WTC11 (cell line): ENCODE measurements at regions not wholly inside any gene's neighbourhood (a gene's known extent, or its start where the extent isn't known, plus 50 kb on each side); places are given as distances from the start of the nearest gene placed in this dataset.
"Not testable (repeated sequence)": the region's sequence is repeated elsewhere in the genome, so short reads cannot be mapped to it uniquely, and the experiment has no call there.

ENCODE experiments used
- ATAC-seq: fragments of 200-7000 bp; cut with Tn5 transposase; 2 replicates; pipeline ENCODE4 v1.10.0; 2021; ENCODE audit warnings: mild to moderate bottlenecking, moderate library complexity
- CTCF ChIA-PET: fragments of 300-600 bp; sonication (Branson Sonifier 250); formaldehyde crosslinking; loops from one replicate; lab custom pipeline; 2021; ENCODE audit warnings: antibody characterized with exemption; lab: Charles Lee
- POLR2A ChIA-PET: fragments of 350-600 bp; sonication (Branson Sonifier 250); formaldehyde crosslinking; loops from one replicate; lab custom pipeline; 2021; ENCODE audit warnings: antibody characterized with exemption; lab: Charles Lee
- DNase-seq: peaks from one replicate; pipeline ENCODE4 v3.0.0; 2021; ENCODE audit warnings: low spot score
- H3K27ac Mint-ChIP-seq: 2 replicates; pipeline ENCODE4 v1.8.0; 2021; ENCODE audit warnings: mixed read lengths
- H3K27me3 Mint-ChIP-seq: 2 replicates; pipeline ENCODE4 v1.8.0; 2021; ENCODE audit warnings: low read depth, mild to moderate bottlenecking, moderate library complexity, mixed read lengths
- H3K36me3 Mint-ChIP-seq: 2 replicates; pipeline ENCODE4 v1.8.0; 2021; ENCODE audit warnings: mixed read lengths
- H3K4me1 Mint-ChIP-seq: 2 replicates; pipeline ENCODE4 v1.8.0; 2022; ENCODE audit warnings: mixed read lengths
- H3K4me3 Mint-ChIP-seq: 2 replicates; pipeline ENCODE4 v1.8.0; 2021; ENCODE audit warnings: mild to moderate bottlenecking, moderate library complexity, mixed read lengths
- H3K9me3 Mint-ChIP-seq: 2 replicates; pipeline ENCODE4 v1.8.0; 2021; ENCODE audit warnings: mixed read lengths
- AR ChIP-seq: fragments of 250-450 bp; sonication (Bioruptor Pico); IDR thresholded peaks from 2 replicates; pipeline ENCODE4 v1.9.0; 2021; ENCODE audit warnings: mild to moderate bottlenecking
- CBFB ChIP-seq: sonication (generic); formaldehyde crosslinking; IDR thresholded peaks from 2 replicates; pipeline ENCODE4 v1.8.1; 2022; ENCODE audit warnings: mild to moderate bottlenecking, low read depth, missing genetic modification reagents
- E2F1 ChIP-seq: sonication (generic); formaldehyde crosslinking; IDR thresholded peaks from 2 replicates; pipeline ENCODE4 v1.8.0; 2022; ENCODE audit warnings: mild to moderate bottlenecking, missing genetic modification reagents
- E2F4 ChIP-seq: sonication (generic); formaldehyde crosslinking; IDR thresholded peaks from 2 replicates; pipeline ENCODE4 v1.8.1; 2022; ENCODE audit warnings: low read depth, mild to moderate bottlenecking, moderate library complexity, missing genetic modification reagents, borderline replicate concordance
- EMX1 ChIP-seq: fragments of 250-450 bp; sonication (Bioruptor Pico); IDR thresholded peaks from 2 replicates; pipeline ENCODE4 v1.8.0; 2021; ENCODE audit warnings: mild to moderate bottlenecking
- JUN ChIP-seq: sonication (generic); formaldehyde crosslinking; IDR thresholded peaks from 2 replicates; pipeline ENCODE4 v1.8.0; 2023; ENCODE audit warnings: mild to moderate bottlenecking, missing genetic modification reagents
- KAT7 ChIP-seq: sonication (generic); formaldehyde crosslinking; IDR thresholded peaks from 2 replicates; pipeline ENCODE4 v1.8.1; 2023; ENCODE audit warnings: missing genetic modification reagents, mild to moderate bottlenecking, borderline replicate concordance
- MXD4 ChIP-seq: fragments of 250-450 bp; sonication (Bioruptor Pico); IDR thresholded peaks from 2 replicates; pipeline ENCODE4 v1.8.0; 2021; ENCODE audit warnings: mild to moderate bottlenecking, moderate library complexity, borderline replicate concordance
- NR3C1 ChIP-seq: sonication (generic); formaldehyde crosslinking; conservative IDR thresholded peaks from 2 replicates; pipeline ENCODE4 v1.8.1; 2023; ENCODE audit warnings: low read depth, mild to moderate bottlenecking, missing genetic modification reagents
- PRRX2 ChIP-seq: fragments of 250-450 bp; sonication (Bioruptor Pico); IDR thresholded peaks from 2 replicates; pipeline ENCODE4 v1.8.0; 2021; ENCODE audit warnings: mild to moderate bottlenecking
- RORB ChIP-seq: fragments of 250-450 bp; sonication (Bioruptor Pico); IDR thresholded peaks from 2 replicates; pipeline ENCODE4 v1.9.0; 2021; ENCODE audit warnings: mild to moderate bottlenecking
- SP1 ChIP-seq: sonication (generic); formaldehyde crosslinking; conservative IDR thresholded peaks from 2 replicates; pipeline ENCODE4 v1.8.1; 2022; ENCODE audit warnings: missing genetic modification reagents
- TCF7 ChIP-seq: sonication (generic); formaldehyde crosslinking; IDR thresholded peaks from 2 replicates; pipeline ENCODE4 v1.8.0; 2022; ENCODE audit warnings: mild to moderate bottlenecking, low read depth, missing genetic modification reagents, moderate library complexity
- TEAD4 ChIP-seq: sonication (generic); formaldehyde crosslinking; IDR thresholded peaks from 2 replicates; pipeline ENCODE4 v1.8.0; 2022; ENCODE audit warnings: mild to moderate bottlenecking, missing genetic modification reagents
- ZNF423 ChIP-seq: fragments of 250-450 bp; sonication (Bioruptor Pico); IDR thresholded peaks from 2 replicates; pipeline ENCODE4 v2.1.2; 2022; ENCODE audit warnings: mild to moderate bottlenecking, moderate library complexity
- ZNF425 ChIP-seq: fragments of 250-450 bp; sonication (Bioruptor Pico); conservative IDR thresholded peaks from 2 replicates; pipeline ENCODE4 v1.9.0; 2021; ENCODE audit warnings: mild to moderate bottlenecking

DNA sequence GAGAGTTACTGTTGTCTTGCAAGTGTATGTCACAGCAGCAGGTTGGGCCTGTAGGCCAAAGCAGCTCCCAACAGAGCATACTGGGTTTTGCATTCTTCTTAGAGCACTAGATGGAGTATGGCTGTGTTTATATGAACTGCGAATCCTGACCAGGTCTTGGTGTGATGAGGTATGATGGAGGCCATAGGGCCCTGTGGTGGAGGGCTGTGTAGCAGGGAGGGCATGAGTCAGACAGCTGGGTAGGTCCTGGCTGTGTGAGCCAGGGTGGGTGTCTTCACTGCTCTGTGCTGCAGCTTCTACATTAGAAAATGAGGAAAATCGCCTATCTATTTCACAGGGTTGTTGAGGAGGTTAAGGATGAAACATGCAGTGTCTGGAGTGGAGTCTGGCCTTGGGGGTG lies 124.2 kb downstream of the BUB3 start:
- POLR2A ChIA-PET: no interaction called here
- TF ChIP-seq ZNF423 (CRISPR knock-in tag) (no peak), JUN (CRISPR knock-in tag) (no peak), CBFB (CRISPR knock-in tag) (no peak), SP1 (CRISPR knock-in tag) (no peak), E2F1 (CRISPR knock-in tag) (no peak), PRRX2 (CRISPR knock-in tag) (no peak), NR3C1 (CRISPR knock-in tag) (no peak), KAT7 (CRISPR knock-in tag) (no peak), TEAD4 (CRISPR knock-in tag) (no peak), EMX1 (CRISPR knock-in tag) (no peak), TCF7 (CRISPR knock-in tag) (no peak), AR (CRISPR knock-in tag) (no peak)
- TF ChIP-seq, all 79 proteins: peak for 0
- no peak for DNase-seq

GRCh38 chr10:123283371-123283770 lies 129.2 kb downstream of the BUB3 start:
- H3K4me1 Mint-ChIP-seq, H3K4me3 Mint-ChIP-seq, DNase-seq, H3K27me3 Mint-ChIP-seq, H3K27ac Mint-ChIP-seq, POLR2A ChIA-PET, H3K36me3 Mint-ChIP-seq, ATAC-seq: not testable (repeated sequence)
- peaks cover 11% of the 10 kb centered on the region; the same call in 1 of the 2 replicates for H3K9me3 Mint-ChIP-seq
- CTCF ChIA-PET: interaction anchor here (1.3 kb wide), 1 partner anchor 8 kb away, joined by 4 read pairs; no protein-coding TSS in a partner anchor

More for the DNA sequence above, 124.2 kb downstream of the BUB3 start:
- Mint-ChIP-seq H3K9me3 (peaks cover 18% of the 10 kb centered on the region), H3K4me3 (no peak overlapping the region), H3K27me3 (peaks cover 5% of the 10 kb centered on the region; the same call in 1 of the 2 replicates), H3K27ac (no peak overlapping the region), H3K36me3 (peaks cover 20% of the 10 kb centered on the region), H3K4me1 (peaks cover 21% of the 10 kb centered on the region)
- CTCF ChIA-PET: no interaction called here
- ATAC-seq: no peak

DNA sequence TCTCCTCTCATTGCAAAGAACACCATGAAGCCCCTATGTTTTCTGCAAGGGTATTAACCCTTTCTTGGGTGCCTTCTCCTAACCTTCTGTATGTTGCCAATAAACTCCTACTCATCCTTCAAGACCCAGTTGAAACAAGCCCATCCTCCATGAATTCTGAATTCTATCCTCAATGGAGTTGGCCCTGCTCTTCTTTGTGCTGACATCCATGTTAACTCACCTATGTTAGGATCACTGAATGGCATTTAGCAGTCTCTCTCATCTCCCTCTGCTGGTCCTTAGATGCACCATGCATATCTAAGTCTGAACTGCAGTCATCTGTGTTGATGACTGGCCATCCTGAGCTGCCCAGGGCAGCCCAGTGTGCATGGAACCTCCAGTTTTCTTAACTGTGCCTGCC lies 129.8 kb downstream of the BUB3 start:
- CTCF ChIA-PET: interaction anchor here (0.6 to 1.4 kb wide), 12 partner anchors 9 to 289 kb away, joined by 3 to 5 read pairs (median 4); no protein-coding TSS in a partner anchor
- no peaks in the 10 kb centered on the region for H3K27me3 Mint-ChIP-seq
- H3K27ac Mint-ChIP-seq: no peak overlapping the region
- H3K4me3 Mint-ChIP-seq: no peak overlapping the region
- peaks cover 4% of the 10 kb centered on the region for H3K4me1 Mint-ChIP-seq
- DNase-seq: no peak
- H3K9me3 Mint-ChIP-seq: peaks cover 11% of the 10 kb centered on the region; the same call in 1 of the 2 replicates
- TF ChIP-seq ZNF425: no peak
- no peak for TF ChIP-seq MXD4 (CRISPR knock-in tag)
- no peak for TF ChIP-seq E2F4 (CRISPR knock-in tag)
- no peak for TF ChIP-seq JUN (CRISPR knock-in tag)
- no peak for TF ChIP-seq RORB (CRISPR knock-in tag)
- TF ChIP-seq, all 79 proteins: peak for 0
- POLR2A ChIA-PET: no interaction called here
- peak; percentile 67 for ATAC-seq
- peaks cover 5% of the 10 kb centered on the region; the same call in 1 of the 2 replicates for H3K36me3 Mint-ChIP-seq
